GM21723 (cell line): ENCODE measurements at regions not wholly inside any gene's neighbourhood (a gene's known extent, or its start where the extent isn't known, plus 50 kb on each side); places are given as distances from the start of the nearest gene placed in this dataset.
A peak's percentile ranks its signal among the peaks of the same experiment; 100 is the strongest.
"Not testable (repeated sequence)": the region's sequence is repeated elsewhere in the genome, so short reads cannot be mapped to it uniquely, and the experiment has no call there.

Source experiments
- ATAC-seq: cut with Tn5 transposase; IDR thresholded peaks from one replicate; pipeline ENCODE4 v1.9.1; 2021; ENCODE audit warnings: mild to moderate bottlenecking, moderate library complexity; ENCODE audit not compliant: unreplicated experiment

- no peak for ATAC-seq
Measured at GRCh38 chr6:85360794-85361642, 88.9 kb upstream of the NT5E start.

GRCh38 chr6:85357651-85358050 is 92.2 kb upstream of the NT5E start:
- ATAC-seq: no peak

GRCh38 chr6:85356743-85357142 is 93.1 kb upstream of the NT5E start:
- ATAC-seq: not testable (repeated sequence)

GRCh38 chr6:85355816-85356215 is 94.1 kb upstream of the NT5E start:
- no peak for ATAC-seq

- peak; percentile 95 for ATAC-seq
Measured at GRCh38 chr6:85354761-85355618, 94.9 kb upstream of the NT5E start.

- no peak for ATAC-seq
Measured at GRCh38 chr6:85353012-85353411, 96.9 kb upstream of the NT5E start.

GRCh38 chr6:85348643-85349042 is 101.2 kb upstream of the NT5E start:
- no peak for ATAC-seq

- no peak for ATAC-seq
Measured at GRCh38 chr6:85347812-85348211, 102.1 kb upstream of the NT5E start.

GRCh38 chr6:85346196-85346595 is 103.7 kb upstream of the NT5E start:
- ATAC-seq: no peak

- no peak for ATAC-seq
Measured at GRCh38 chr6:85344996-85345395, 104.9 kb upstream of the NT5E start.

GRCh38 chr6:85343428-85343827 is 106.5 kb upstream of the NT5E start:
- no peak for ATAC-seq

GRCh38 chr6:85329196-85329595 is 120.7 kb upstream of the NT5E start:
- ATAC-seq: no peak

GRCh38 chr6:85325811-85326210 is 124.1 kb upstream of the NT5E start:
- not testable (repeated sequence) for ATAC-seq

GRCh38 chr6:85323435-85324040 is 126.3 kb upstream of the NT5E start:
- ATAC-seq: peak; percentile 93

- ATAC-seq: no peak
Measured at GRCh38 chr6:85322446-85323105, 127.3 kb upstream of the NT5E start.

GRCh38 chr6:85321906-85322305 is 128.0 kb upstream of the NT5E start:
- ATAC-seq: no peak

GRCh38 chr6:85314586-85314985 is 135.3 kb upstream of the NT5E start:
- ATAC-seq: no peak

- ATAC-seq: no peak
Measured at GRCh38 chr6:85300581-85300980, 149.3 kb upstream of the NT5E start.

- no peak for ATAC-seq
Measured at GRCh38 chr6:85298553-85298952, 151.3 kb upstream of the NT5E start.

GRCh38 chr6:85291326-85291725 is 158.6 kb upstream of the NT5E start:
- no peak for ATAC-seq

- no peak for ATAC-seq
Measured at GRCh38 chr6:85287654-85288053, 162.2 kb upstream of the NT5E start.
